ENCODE measurements at regions not wholly inside any gene's neighbourhood (a gene's known extent, or its start where the extent isn't known, plus 50 kb on each side); places are given as distances from the start of the nearest gene placed in this dataset.

GRCh38 chr7:55690-56248 lies 136.6 kb upstream of the FAM20C start:
- no peak overlapping the region for H3K27ac ChIP-seq (ENCODE audit: low read depth, low read length)
- peaks cover 0 to 5% (median 0%) of the 10 kb centered on the region in 5 donors for H3K9me3 ChIP-seq (ENCODE audit: control insufficient read depth in 5 of 5, low read length in 5 of 5)
- no peak overlapping the region for H3K4me3 ChIP-seq (ENCODE audit: low read depth in 1 of 5, low read length in 5 of 5)
- H3K36me3 ChIP-seq (ENCODE audit: control insufficient read depth in 5 of 5, insufficient read depth in 5 of 5, low read length in 5 of 5) = no peaks in the 10 kb centered on the region
- H3K4me1 ChIP-seq (ENCODE audit: control insufficient read depth in 5 of 5, insufficient read depth in 5 of 5, low read length in 5 of 5) = peaks cover 2 to 23% (median 21%) of the 10 kb centered on the region in 5 donors
- H3K27me3 ChIP-seq (ENCODE audit: control insufficient read depth in 5 of 5, insufficient read depth in 4 of 5, low read length in 5 of 5) = no peaks in the 10 kb centered on the region
- no peak overlapping the region for H3K9ac ChIP-seq (ENCODE audit: low read length in 5 of 5)

GRCh38 chr7:56291-56913 lies 136.0 kb upstream of the FAM20C start:
- Histone ChIP-seq H3K9me3 (ENCODE audit: control insufficient read depth in 5 of 5, low read length in 5 of 5) (peaks cover 0 to 5% (median 0%) of the 10 kb centered on the region in 5 donors), H3K27me3 (ENCODE audit: control insufficient read depth in 5 of 5, insufficient read depth in 4 of 5, low read length in 5 of 5) (no peaks in the 10 kb centered on the region), H3K4me3 (ENCODE audit: low read depth in 1 of 5, low read length in 5 of 5) (no peak overlapping the region), H3K36me3 (ENCODE audit: control insufficient read depth in 5 of 5, insufficient read depth in 5 of 5, low read length in 5 of 5) (no peaks in the 10 kb centered on the region), H3K4me1 (ENCODE audit: control insufficient read depth in 5 of 5, insufficient read depth in 5 of 5, low read length in 5 of 5) (peaks cover 2 to 23% (median 21%) of the 10 kb centered on the region in 5 donors), H3K27ac (ENCODE audit: low read depth, low read length) (no peak overlapping the region), H3K9ac (ENCODE audit: low read length in 5 of 5) (no peak overlapping the region)

DNA sequence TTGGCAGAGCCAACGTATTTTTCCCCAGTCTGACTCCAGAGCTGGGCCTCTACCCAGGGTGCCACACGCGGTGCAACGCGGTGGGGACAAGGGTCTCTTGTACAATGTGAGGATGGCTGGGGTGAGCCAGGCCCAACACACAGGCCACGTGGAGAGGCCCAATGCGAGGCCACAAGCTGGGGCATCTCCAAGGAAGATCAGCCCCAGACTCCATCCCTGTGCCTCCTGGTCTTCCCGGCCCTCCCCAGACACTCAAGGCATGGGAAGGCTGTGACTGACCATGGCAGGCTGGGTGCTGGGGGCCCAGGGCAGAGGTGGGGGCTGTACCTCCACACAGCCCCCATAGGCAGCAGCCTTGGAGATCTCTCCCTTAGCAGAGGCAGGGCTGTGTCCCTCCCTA lies 135.3 kb upstream of the FAM20C start:
- Histone ChIP-seq H3K9ac (ENCODE audit: low read length in 5 of 5) (no peak overlapping the region), H3K27me3 (ENCODE audit: control insufficient read depth in 5 of 5, insufficient read depth in 4 of 5, low read length in 5 of 5) (no peaks in the 10 kb centered on the region), H3K36me3 (ENCODE audit: control insufficient read depth in 5 of 5, insufficient read depth in 5 of 5, low read length in 5 of 5) (no peaks in the 10 kb centered on the region), H3K4me1 (ENCODE audit: control insufficient read depth in 5 of 5, insufficient read depth in 5 of 5, low read length in 5 of 5) (peaks cover 2 to 23% (median 21%) of the 10 kb centered on the region in 5 donors), H3K4me3 (ENCODE audit: low read depth in 1 of 5, low read length in 5 of 5) (no peak overlapping the region), H3K27ac (ENCODE audit: low read depth, low read length) (no peak overlapping the region), H3K9me3 (ENCODE audit: control insufficient read depth in 5 of 5, low read length in 5 of 5) (peaks cover 0 to 5% (median 0%) of the 10 kb centered on the region in 5 donors)

DNA sequence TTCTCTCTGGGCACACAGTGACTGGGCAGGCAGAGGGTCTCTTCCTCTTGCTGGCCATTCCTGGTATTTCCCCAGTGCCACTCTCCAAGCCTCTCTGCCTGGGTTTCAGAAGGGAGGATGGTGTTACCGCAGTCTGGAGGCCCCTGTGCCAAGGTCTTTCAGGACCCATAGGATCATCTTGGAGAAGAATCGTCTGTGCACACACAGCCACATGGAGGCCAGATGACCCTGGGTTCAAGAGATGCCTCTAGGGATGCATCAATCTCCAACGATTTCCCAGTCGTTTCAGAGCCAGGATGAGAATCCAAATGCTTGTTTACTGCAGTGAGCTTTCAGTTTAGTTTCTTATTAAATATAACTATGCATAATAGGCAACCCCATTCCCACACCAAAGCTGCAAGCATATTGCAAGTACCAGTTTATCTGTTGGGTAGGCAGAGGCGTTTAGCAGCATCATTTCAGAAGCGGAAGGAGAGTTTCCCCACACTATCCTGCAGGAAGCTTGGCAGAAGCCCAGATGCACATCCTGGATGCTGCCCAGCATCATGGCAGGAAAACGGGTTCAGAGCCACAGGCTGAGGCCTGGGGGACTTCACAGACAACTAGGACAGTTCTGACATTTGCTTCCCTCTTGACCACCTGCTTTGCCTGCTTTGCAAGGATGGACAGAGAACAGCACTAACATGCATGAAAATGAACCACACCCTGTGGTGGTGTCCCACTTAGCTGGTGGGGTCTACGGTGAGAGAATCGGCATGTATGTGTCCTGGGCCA lies 134.7 kb upstream of the FAM20C start:
- H3K36me3 ChIP-seq (ENCODE audit: control insufficient read depth in 5 of 5, insufficient read depth in 5 of 5, low read length in 5 of 5) = no peaks in the 10 kb centered on the region
- H3K4me3 ChIP-seq (ENCODE audit: low read depth in 1 of 5, low read length in 5 of 5) = no peak overlapping the region
- no peak overlapping the region for H3K9ac ChIP-seq (ENCODE audit: low read length in 5 of 5)
- H3K27ac ChIP-seq (ENCODE audit: low read depth, low read length) = no peak overlapping the region
- H3K9me3 ChIP-seq (ENCODE audit: control insufficient read depth in 5 of 5, low read length in 5 of 5) = peaks cover 0 to 5% (median 0%) of the 10 kb centered on the region in 5 donors
- peaks cover 2 to 23% (median 21%) of the 10 kb centered on the region in 5 donors for H3K4me1 ChIP-seq (ENCODE audit: control insufficient read depth in 5 of 5, insufficient read depth in 5 of 5, low read length in 5 of 5)
- H3K27me3 ChIP-seq (ENCODE audit: control insufficient read depth in 5 of 5, insufficient read depth in 4 of 5, low read length in 5 of 5) = no peaks in the 10 kb centered on the region

- no peaks in the 10 kb centered on the region for H3K27me3 ChIP-seq (ENCODE audit: control insufficient read depth in 5 of 5, insufficient read depth in 4 of 5, low read length in 5 of 5)
- H3K9me3 ChIP-seq (ENCODE audit: control insufficient read depth in 5 of 5, low read length in 5 of 5) = peaks cover 0 to 3% (median 0%) of the 10 kb centered on the region in 5 donors
- no peak overlapping the region for H3K27ac ChIP-seq (ENCODE audit: low read depth, low read length)
- H3K4me3 ChIP-seq (ENCODE audit: low read depth in 1 of 5, low read length in 5 of 5) = no peak overlapping the region
- no peaks in the 10 kb centered on the region for H3K36me3 ChIP-seq (ENCODE audit: control insufficient read depth in 5 of 5, insufficient read depth in 5 of 5, low read length in 5 of 5)
- H3K9ac ChIP-seq (ENCODE audit: low read length in 5 of 5) = no peak overlapping the region
- H3K4me1 ChIP-seq (ENCODE audit: control insufficient read depth in 5 of 5, insufficient read depth in 5 of 5, low read length in 5 of 5) = peaks cover 2 to 26% (median 24%) of the 10 kb centered on the region in 5 donors
These were observed 134.1 kb upstream of the FAM20C start for GRCh38 chr7:58316-58715.

- Histone ChIP-seq H3K27ac (ENCODE audit: low read depth, low read length) (no peak overlapping the region), H3K9me3 (ENCODE audit: control insufficient read depth in 5 of 5, low read length in 5 of 5) (no peaks in the 10 kb centered on the region), H3K9ac (ENCODE audit: low read length in 5 of 5) (no peak overlapping the region), H3K27me3 (ENCODE audit: control insufficient read depth in 5 of 5, insufficient read depth in 4 of 5, low read length in 5 of 5) (no peaks in the 10 kb centered on the region), H3K4me3 (ENCODE audit: low read depth in 1 of 5, low read length in 5 of 5) (no peak overlapping the region), H3K4me1 (ENCODE audit: control insufficient read depth in 5 of 5, insufficient read depth in 5 of 5, low read length in 5 of 5) (peaks cover 6 to 36% (median 33%) of the 10 kb centered on the region in 5 donors), H3K36me3 (ENCODE audit: control insufficient read depth in 5 of 5, insufficient read depth in 5 of 5, low read length in 5 of 5) (no peaks in the 10 kb centered on the region)
These were observed 133.0 kb upstream of the FAM20C start for GRCh38 chr7:59079-60016.

DNA sequence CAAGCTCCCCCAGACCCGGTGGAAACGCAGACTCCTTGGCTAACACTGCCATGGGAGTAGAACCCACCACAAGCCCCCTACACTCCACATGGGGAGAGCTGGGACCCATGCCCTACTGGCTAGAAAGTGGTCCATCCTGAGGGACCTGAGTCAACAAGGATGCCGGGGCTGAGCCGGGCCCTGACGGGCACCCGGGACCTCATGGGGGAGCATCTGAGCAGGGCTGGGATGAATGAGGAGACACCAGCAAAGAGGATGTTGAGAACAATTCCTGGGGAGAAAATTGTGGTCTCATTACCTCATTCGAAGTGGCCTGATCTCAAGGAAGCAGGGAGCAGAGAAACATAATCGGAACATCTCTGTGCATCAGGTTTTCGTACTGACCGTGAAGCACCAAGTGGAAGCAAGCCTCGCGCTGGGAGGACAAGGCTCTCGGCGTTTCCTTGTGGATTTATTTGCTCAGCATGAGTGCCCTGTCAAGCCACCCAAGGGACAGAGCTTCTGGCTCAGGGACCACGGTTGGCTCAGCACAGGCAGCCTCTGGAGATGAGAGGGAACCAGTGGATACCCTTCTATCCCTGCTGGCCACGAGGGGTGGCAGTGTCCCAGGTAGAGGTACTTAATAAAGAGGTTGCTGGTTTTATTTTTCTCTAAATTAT lies 132.2 kb upstream of the FAM20C start:
- Histone ChIP-seq H3K9ac (ENCODE audit: low read length in 5 of 5) (no peak overlapping the region), H3K4me3 (ENCODE audit: low read depth in 1 of 5, low read length in 5 of 5) (no peak overlapping the region)

GRCh38 chr7:60706-61105 lies 131.7 kb upstream of the FAM20C start:
- Histone ChIP-seq H3K27me3 (ENCODE audit: control insufficient read depth in 5 of 5, insufficient read depth in 4 of 5, low read length in 5 of 5) (no peaks in the 10 kb centered on the region), H3K4me1 (ENCODE audit: control insufficient read depth in 5 of 5, insufficient read depth in 5 of 5, low read length in 5 of 5) (peaks cover 6 to 44% (median 37%) of the 10 kb centered on the region in 5 donors), H3K9ac (ENCODE audit: low read length in 5 of 5) (no peak overlapping the region), H3K27ac (ENCODE audit: low read depth, low read length) (no peak overlapping the region), H3K9me3 (ENCODE audit: control insufficient read depth in 5 of 5, low read length in 5 of 5) (no peaks in the 10 kb centered on the region), H3K36me3 (ENCODE audit: control insufficient read depth in 5 of 5, insufficient read depth in 5 of 5, low read length in 5 of 5) (no peaks in the 10 kb centered on the region), H3K4me3 (ENCODE audit: low read depth in 1 of 5, low read length in 5 of 5) (no peak overlapping the region)

More for the DNA sequence above, 132.2 kb upstream of the FAM20C start:
- peaks cover 6 to 42% (median 37%) of the 10 kb centered on the region in 5 donors for H3K4me1 ChIP-seq (ENCODE audit: control insufficient read depth in 5 of 5, insufficient read depth in 5 of 5, low read length in 5 of 5)
- no peaks in the 10 kb centered on the region for H3K36me3 ChIP-seq (ENCODE audit: control insufficient read depth in 5 of 5, insufficient read depth in 5 of 5, low read length in 5 of 5)
- no peak overlapping the region for H3K27ac ChIP-seq (ENCODE audit: low read depth, low read length)
- no peaks in the 10 kb centered on the region for H3K27me3 ChIP-seq (ENCODE audit: control insufficient read depth in 5 of 5, insufficient read depth in 4 of 5, low read length in 5 of 5)
- H3K9me3 ChIP-seq (ENCODE audit: control insufficient read depth in 5 of 5, low read length in 5 of 5) = no peaks in the 10 kb centered on the region

DNA sequence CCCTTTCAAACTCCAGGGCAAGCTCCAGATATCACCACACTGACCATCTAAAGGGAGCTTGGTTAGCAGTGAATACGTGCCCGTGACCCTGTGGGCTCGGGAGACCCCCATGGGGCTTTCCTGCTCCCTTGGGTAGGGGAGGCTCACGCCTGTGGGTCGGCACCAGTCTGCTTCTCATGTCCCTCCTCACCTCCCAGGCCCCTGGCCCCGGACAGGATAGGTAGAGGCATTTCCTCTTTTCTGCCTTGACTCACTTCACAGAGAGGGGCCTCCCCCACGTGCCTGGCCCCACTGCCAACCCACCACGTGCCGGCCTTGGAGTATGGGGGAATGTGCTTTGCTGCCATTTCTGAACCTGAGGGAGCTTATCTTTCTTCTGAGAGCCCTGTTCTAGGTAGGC lies 131.3 kb upstream of the FAM20C start:
- Histone ChIP-seq H3K9ac (ENCODE audit: low read length in 5 of 5) (no peak overlapping the region), H3K4me1 (ENCODE audit: control insufficient read depth in 5 of 5, insufficient read depth in 5 of 5, low read length in 5 of 5) (peaks cover 6 to 45% (median 36%) of the 10 kb centered on the region in 5 donors), H3K27ac (ENCODE audit: low read depth, low read length) (no peak overlapping the region), H3K27me3 (ENCODE audit: control insufficient read depth in 5 of 5, insufficient read depth in 4 of 5, low read length in 5 of 5) (peaks cover 0 to 3% (median 0%) of the 10 kb centered on the region in 5 donors), H3K4me3 (ENCODE audit: low read depth in 1 of 5, low read length in 5 of 5) (no peak overlapping the region), H3K9me3 (ENCODE audit: control insufficient read depth in 5 of 5, low read length in 5 of 5) (no peaks in the 10 kb centered on the region), H3K36me3 (ENCODE audit: control insufficient read depth in 5 of 5, insufficient read depth in 5 of 5, low read length in 5 of 5) (no peaks in the 10 kb centered on the region)

Measured in subcutaneous abdominal adipose tissue (tissue), 5 donors.